ENCODE measurements at regions not wholly inside any gene's neighbourhood (a gene's known extent, or its start where the extent isn't known, plus 50 kb on each side); places are given as distances from the start of the nearest gene placed in this dataset.

- no peak overlapping the region for H3K9ac ChIP-seq (ENCODE audit: low read length)
- no peaks in the 10 kb centered on the region for H3K9me2 ChIP-seq (ENCODE audit: insufficient read depth)
- TF ChIP-seq EZH2phosphoT487 (IDR thresholded peaks at IDR 0.05; ENCODE audit: borderline replicate concordance) (no peak), JUND (IDR thresholded peaks at IDR 0.05) (no peak), ELF1 (IDR thresholded peaks at IDR 0.05; ENCODE audit: borderline replicate concordance, low read depth) (no peak), REST (IDR thresholded peaks at IDR 0.05; ENCODE audit: low read depth) (no peak), FOSL1 (IDR thresholded peaks at IDR 0.05; ENCODE audit: low read depth) (no peak), RAD21 (IDR thresholded peaks at IDR 0.05; ENCODE audit: low read depth) (no peak), ATF3 (IDR thresholded peaks at IDR 0.05) (no peak), ZBTB33 (IDR thresholded peaks at IDR 0.05; ENCODE audit: extremely low read depth, insufficient replicate concordance, low read length) (no peak), POLR2AphosphoS5 (IDR thresholded peaks at IDR 0.05; ENCODE audit: low read depth, low read length) (no peak), SP1 (IDR thresholded peaks at IDR 0.05; ENCODE audit: low read depth) (no peak)
- H3K27me3 ChIP-seq (ENCODE audit: insufficient read depth, low read length), result peaks cover 9% of the 10 kb centered on the region
- ATAC-seq, result no peak
- ChIA-PET POLR2A (no interaction called here), CTCF (no interaction called here), RAD21 (ENCODE audit: low non-redundant PET in 1 of 2, low total read pairs in 2 of 2, uncharacterized antibody in 2 of 2, unreplicated experiment in 2 of 2) (no interaction called here)
- H2AFZ ChIP-seq (ENCODE audit: low read depth, low read length, poor library complexity, severe bottlenecking), result no peak overlapping the region
- DNase-seq (ENCODE audit: low read depth, low spot score), result no peak
- no peaks in the 10 kb centered on the region for H3K36me3 ChIP-seq (ENCODE audit: control insufficient read depth in 1 of 2, insufficient read depth in 2 of 2, low read length in 2 of 2)
- no peak overlapping the region for H3K27ac ChIP-seq (ENCODE audit: low read depth, low read length)
- no peaks in the 10 kb centered on the region for H3K79me2 ChIP-seq (ENCODE audit: insufficient read depth, low read length)
- no TSS peak for BruUV-seq (replicated peaks)
- H3K9me3 ChIP-seq (ENCODE audit: control insufficient read depth in 1 of 2, insufficient read depth in 1 of 2, low read depth in 1 of 2, low read length in 2 of 2), result no peaks in the 10 kb centered on the region
- H3K4me3 ChIP-seq (replicated peaks in 1 of 2; ENCODE audit: low read depth in 1 of 2, low read length in 2 of 2), result no peak overlapping the region
- intact Hi-C loops (cut with micrococcal nuclease), result no loop called here
- H4K20me1 ChIP-seq (ENCODE audit: insufficient read depth), result no peaks in the 10 kb centered on the region
- no peaks in the 10 kb centered on the region for H3K4me1 ChIP-seq (ENCODE audit: control insufficient read depth in 1 of 2, insufficient read depth in 2 of 2, low read length in 2 of 2)
- no peak overlapping the region for H3K4me2 ChIP-seq (ENCODE audit: low read length)
Measured at GRCh38 chr2:20879221-20879620, 56.3 kb upstream of the LDAH start.
